ENCODE measurements at regions not wholly inside any gene's neighbourhood (a gene's known extent, or its start where the extent isn't known, plus 50 kb on each side); places are given as distances from the start of the nearest gene placed in this dataset.

DNA sequence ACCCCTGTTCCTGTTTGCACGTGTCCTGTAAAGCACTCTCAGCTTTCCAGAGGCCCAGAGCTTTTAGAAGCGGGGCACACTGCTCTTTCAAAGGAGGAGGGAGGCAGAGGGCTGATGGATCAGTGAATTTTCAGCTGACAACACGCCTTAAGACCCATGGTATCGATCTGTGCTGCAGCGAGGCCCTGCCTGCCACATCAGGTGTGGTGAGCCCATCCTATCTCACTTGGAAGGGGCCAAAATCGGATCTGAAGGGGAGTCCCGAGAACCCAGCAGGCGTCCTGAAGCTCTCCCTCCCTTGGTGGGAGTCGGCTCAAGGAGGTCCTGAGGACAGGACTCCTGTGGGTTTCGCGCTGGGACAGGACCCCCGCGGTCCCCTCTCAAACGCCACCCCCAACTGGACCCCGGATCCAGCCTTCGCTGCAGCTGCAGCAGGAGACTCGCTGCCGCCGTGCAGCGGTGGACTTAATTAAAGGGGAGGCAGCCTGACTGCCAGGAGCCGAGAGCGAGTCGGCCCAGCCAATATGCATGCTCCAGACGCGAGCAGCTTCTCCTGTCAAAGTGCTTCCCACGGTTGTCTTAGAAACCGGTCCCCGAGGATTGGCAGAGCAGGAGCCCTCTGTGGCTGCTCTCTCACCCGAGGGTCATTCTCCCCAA, 580.0 kb upstream of the ZNF337 start:
- no peak for TF ChIP-seq CTCF (IDR thresholded peaks at IDR 0.05; ENCODE audit: low read depth, low read length, poor library complexity, severe bottlenecking)
- TF ChIP-seq EZH2phosphoT487 (IDR thresholded peaks at IDR 0.05; ENCODE audit: borderline replicate concordance, low read length) = no peak
